KMS-11 (cell line): ENCODE measurements at regions not wholly inside any gene's neighbourhood (a gene's known extent, or its start where the extent isn't known, plus 50 kb on each side); places are given as distances from the start of the nearest gene placed in this dataset.

Source experiments
- H2AFZ ChIP-seq: fragments of 200-600 bp; sonication (generic); 2 replicates; pipeline ENCODE4 v1.6.1; 2016; ENCODE audit warnings: antibody characterized with exemption, mixed run types, low read depth
- H3K27ac ChIP-seq: fragments of 200-600 bp; sonication (generic); 2 replicates; pipeline ENCODE4 v1.6.1; 2016; ENCODE audit warnings: mild to moderate bottlenecking, mixed run types
- H3K27me3 ChIP-seq: fragments of 200-600 bp; sonication (generic); 2 replicates; pipeline ENCODE4 v1.6.1; 2017; ENCODE audit warnings: mild to moderate bottlenecking, low read depth, mixed run types, moderate library complexity; ENCODE audit not compliant: insufficient read depth
- H3K36me3 ChIP-seq: fragments of 200-600 bp; sonication (generic); 2 replicates; pipeline ENCODE4 v1.6.1; 2017; ENCODE audit warnings: mild to moderate bottlenecking, mixed run types; ENCODE audit not compliant: insufficient read depth
- H3K4me1 ChIP-seq: fragments of 200-600 bp; sonication (generic); 2 replicates; pipeline ENCODE4 v1.6.1; 2016; ENCODE audit warnings: mild to moderate bottlenecking, low read depth, mixed run types; ENCODE audit not compliant: poor library complexity, severe bottlenecking
- H3K4me2 ChIP-seq: fragments of 200-600 bp; sonication (generic); 2 replicates; pipeline ENCODE4 v1.7.0; 2016; ENCODE audit warnings: mild to moderate bottlenecking, mixed run types
- H3K4me3 ChIP-seq: fragments of 200-600 bp; sonication (generic); IDR thresholded peaks from 2 replicates; pipeline ENCODE4 v1.6.1; 2017; ENCODE audit warnings: low read depth, low read length, mixed read lengths; ENCODE audit not compliant: insufficient read depth
- H3K79me2 ChIP-seq: fragments of 200-600 bp; sonication (generic); 2 replicates; pipeline ENCODE4 v1.6.1; 2016; ENCODE audit warnings: low read depth, mixed run types; ENCODE audit not compliant: insufficient read depth
- H3K9ac ChIP-seq: fragments of 200-600 bp; sonication (generic); 2 replicates; pipeline ENCODE4 v1.6.1; 2016; ENCODE audit warnings: mild to moderate bottlenecking, mixed run types
- H4K20me1 ChIP-seq: fragments of 200-600 bp; sonication (generic); 2 replicates; pipeline ENCODE4 v1.6.1; 2016; ENCODE audit warnings: mild to moderate bottlenecking, mixed run types; ENCODE audit not compliant: insufficient read depth
- TF ChIP-seq, protein P1 (sequence below): fragments of 200-600 bp; sonication (generic); conservative IDR thresholded peaks from 2 replicates; pipeline ENCODE4 v1.6.1; 2017; ENCODE audit warnings: low read depth, mild to moderate bottlenecking, antibody characterized with exemption, low read length, moderate library complexity, mixed read lengths

GRCh38 chr15:94615688-94616087 is 384.3 kb downstream of the MCTP2 start:
- no peak overlapping the region for H3K27ac ChIP-seq
- TF ChIP-seq, protein P1, sequence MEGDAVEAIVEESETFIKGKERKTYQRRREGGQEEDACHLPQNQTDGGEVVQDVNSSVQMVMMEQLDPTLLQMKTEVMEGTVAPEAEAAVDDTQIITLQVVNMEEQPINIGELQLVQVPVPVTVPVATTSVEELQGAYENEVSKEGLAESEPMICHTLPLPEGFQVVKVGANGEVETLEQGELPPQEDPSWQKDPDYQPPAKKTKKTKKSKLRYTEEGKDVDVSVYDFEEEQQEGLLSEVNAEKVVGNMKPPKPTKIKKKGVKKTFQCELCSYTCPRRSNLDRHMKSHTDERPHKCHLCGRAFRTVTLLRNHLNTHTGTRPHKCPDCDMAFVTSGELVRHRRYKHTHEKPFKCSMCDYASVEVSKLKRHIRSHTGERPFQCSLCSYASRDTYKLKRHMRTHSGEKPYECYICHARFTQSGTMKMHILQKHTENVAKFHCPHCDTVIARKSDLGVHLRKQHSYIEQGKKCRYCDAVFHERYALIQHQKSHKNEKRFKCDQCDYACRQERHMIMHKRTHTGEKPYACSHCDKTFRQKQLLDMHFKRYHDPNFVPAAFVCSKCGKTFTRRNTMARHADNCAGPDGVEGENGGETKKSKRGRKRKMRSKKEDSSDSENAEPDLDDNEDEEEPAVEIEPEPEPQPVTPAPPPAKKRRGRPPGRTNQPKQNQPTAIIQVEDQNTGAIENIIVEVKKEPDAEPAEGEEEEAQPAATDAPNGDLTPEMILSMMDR = no peak
- H3K4me3 ChIP-seq = no peak overlapping the region
- no peak overlapping the region for H2AFZ ChIP-seq
- H4K20me1 ChIP-seq = no peaks in the 10 kb centered on the region
- no peaks in the 10 kb centered on the region for H3K36me3 ChIP-seq
- no peak overlapping the region for H3K9ac ChIP-seq
- no peaks in the 10 kb centered on the region for H3K27me3 ChIP-seq
- no peak overlapping the region for H3K4me2 ChIP-seq
- no peaks in the 10 kb centered on the region for H3K79me2 ChIP-seq
- no peaks in the 10 kb centered on the region for H3K4me1 ChIP-seq

- TF ChIP-seq, protein P1 = no peak
- no peak overlapping the region for H3K27ac ChIP-seq
- H3K36me3 ChIP-seq = no peaks in the 10 kb centered on the region
- no peaks in the 10 kb centered on the region for H4K20me1 ChIP-seq
- H3K79me2 ChIP-seq = no peaks in the 10 kb centered on the region
- no peak overlapping the region for H2AFZ ChIP-seq
- H3K4me3 ChIP-seq = no peak overlapping the region
- H3K4me1 ChIP-seq = no peaks in the 10 kb centered on the region
- H3K27me3 ChIP-seq = no peaks in the 10 kb centered on the region
- no peak overlapping the region for H3K4me2 ChIP-seq
- no peak overlapping the region for H3K9ac ChIP-seq
These were observed 389.3 kb downstream of the MCTP2 start for GRCh38 chr15:94620632-94621031.

DNA sequence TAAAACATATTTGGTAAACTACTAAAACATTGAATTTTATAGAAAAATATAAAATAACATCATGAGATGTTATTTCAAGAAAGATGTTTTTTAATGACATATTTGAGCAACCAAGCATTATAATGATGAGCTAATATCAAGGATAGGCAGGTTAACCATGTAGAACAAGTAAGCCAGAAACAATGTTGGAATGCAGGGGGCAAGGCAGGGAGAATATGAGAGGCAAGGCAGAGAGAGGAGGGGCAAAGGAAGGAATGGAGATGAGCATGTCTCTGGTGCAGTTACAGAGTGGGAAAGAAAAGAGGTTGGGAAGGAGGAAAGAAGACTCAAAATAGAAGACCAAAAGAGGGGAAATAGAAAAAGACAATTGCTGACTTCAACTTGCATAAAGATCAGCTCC is 390.4 kb downstream of the MCTP2 start:
- Histone ChIP-seq H3K4me1 (no peaks in the 10 kb centered on the region), H2AFZ (no peak overlapping the region), H4K20me1 (no peaks in the 10 kb centered on the region), H3K4me3 (no peak overlapping the region), H3K36me3 (no peaks in the 10 kb centered on the region), H3K79me2 (no peaks in the 10 kb centered on the region), H3K9ac (no peak overlapping the region), H3K4me2 (no peak overlapping the region), H3K27me3 (no peaks in the 10 kb centered on the region), H3K27ac (no peak overlapping the region)
- TF ChIP-seq, protein P1 = no peak

- Histone ChIP-seq H3K79me2 (no peaks in the 10 kb centered on the region), H4K20me1 (no peaks in the 10 kb centered on the region), H3K27ac (no peak overlapping the region)
These were observed 395.6 kb downstream of the MCTP2 start for GRCh38 chr15:94626949-94627348.

More at GRCh38 chr15:94626949-94627348, 395.6 kb downstream of the MCTP2 start:
- Histone ChIP-seq H2AFZ (no peak overlapping the region), H3K27me3 (no peaks in the 10 kb centered on the region), H3K4me2 (no peak overlapping the region), H3K4me3 (no peak overlapping the region), H3K36me3 (no peaks in the 10 kb centered on the region), H3K4me1 (no peaks in the 10 kb centered on the region), H3K9ac (no peak overlapping the region)
- TF ChIP-seq, protein P1 = no peak
